HEK293T (cell line): ENCODE measurements at regions not wholly inside any gene's neighbourhood (a gene's known extent, or its start where the extent isn't known, plus 50 kb on each side); places are given as distances from the start of the nearest gene placed in this dataset.
"Not testable (repeated sequence)": the region's sequence is repeated elsewhere in the genome, so short reads cannot be mapped to it uniquely, and the experiment has no call there.

ENCODE experiments used
- CTCF ChIA-PET: fragments of 350-600 bp; formaldehyde crosslinking; extraction: SDS; loops from one replicate; lab custom pipeline; 2021; ENCODE audit warnings: antibody characterized with exemption, inconsistent platforms; lab: Yijun Ruan, JAX
- POLR2A ChIA-PET: fragments of 350-600 bp; formaldehyde crosslinking; extraction: SDS; loops from one replicate; lab custom pipeline; 2020; ENCODE audit warnings: antibody characterized with exemption, inconsistent platforms; lab: Yijun Ruan, JAX
- DNase-seq: peaks from one replicate; pipeline ENCODE4 v3.0.0; 2012; ENCODE audit warnings: mixed read lengths; ENCODE audit errors: extremely low spot score
- ARNT ChIP-seq: fragments of 450-650 bp; IDR thresholded peaks from 2 replicates; pipeline ENCODE4 v1.6.1; 2017; ENCODE audit warnings: mild to moderate bottlenecking
- BHLHE40 ChIP-seq: fragments of 450-650 bp; IDR thresholded peaks from 2 replicates; pipeline ENCODE4 v1.6.1; 2016; ENCODE audit warnings: mild to moderate bottlenecking, moderate library complexity, borderline replicate concordance
- CTBP1 ChIP-seq: fragments of 450-650 bp; IDR thresholded peaks from 2 replicates; pipeline ENCODE4 v1.6.1; 2016; ENCODE audit warnings: borderline replicate concordance
- ELF4 ChIP-seq: fragments of 450-650 bp; IDR thresholded peaks from 2 replicates; pipeline ENCODE4 v1.6.1; 2017; ENCODE audit warnings: antibody characterized with exemption
- FOXA1 ChIP-seq: fragments of 450-650 bp; IDR thresholded peaks from 2 replicates; pipeline ENCODE4 v1.6.1; 2016; ENCODE audit warnings: mild to moderate bottlenecking
- FOXK2 ChIP-seq: fragments of 450-650 bp; IDR thresholded peaks from 2 replicates; pipeline ENCODE4 v1.6.1; 2016; ENCODE audit warnings: mild to moderate bottlenecking
- FOXM1 ChIP-seq: fragments of 450-650 bp; IDR thresholded peaks from 2 replicates; pipeline ENCODE4 v1.6.1; 2017; ENCODE audit warnings: mild to moderate bottlenecking, borderline replicate concordance
- HDGF ChIP-seq: fragments of 450-650 bp; IDR thresholded peaks from 2 replicates; pipeline ENCODE4 v1.6.1; 2017; ENCODE audit warnings: antibody characterized with exemption, borderline replicate concordance
- L3MBTL2 ChIP-seq: fragments of 450-650 bp; conservative IDR thresholded peaks from 2 replicates; pipeline ENCODE4 v1.6.1; 2016; ENCODE audit warnings: mild to moderate bottlenecking
- LEF1 ChIP-seq: fragments of 450-650 bp; IDR thresholded peaks from 2 replicates; pipeline ENCODE4 v1.6.1; 2017; ENCODE audit warnings: mild to moderate bottlenecking, borderline replicate concordance
- NFRKB ChIP-seq: fragments of 450-650 bp; IDR thresholded peaks from 2 replicates; pipeline ENCODE4 v1.6.1; 2016; ENCODE audit warnings: mild to moderate bottlenecking, moderate library complexity
- SP1 ChIP-seq: fragments of 450-650 bp; IDR thresholded peaks from 2 replicates; pipeline ENCODE4 v1.6.1; 2017
- SUZ12 ChIP-seq: fragments of 450-650 bp; IDR thresholded peaks from 2 replicates; pipeline ENCODE4 v1.6.1; 2016; ENCODE audit warnings: mild to moderate bottlenecking
- TARDBP ChIP-seq: fragments of 450-650 bp; IDR thresholded peaks from 2 replicates; pipeline ENCODE4 v1.6.1; 2016
- ZNF384 ChIP-seq: fragments of 450-650 bp; IDR thresholded peaks from 2 replicates; pipeline ENCODE4 v1.6.1; 2016
- TF ChIP-seq, protein P1 (sequence below): fragments of 450-650 bp; IDR thresholded peaks from 2 replicates; pipeline ENCODE4 v1.6.1; 2016

DNA sequence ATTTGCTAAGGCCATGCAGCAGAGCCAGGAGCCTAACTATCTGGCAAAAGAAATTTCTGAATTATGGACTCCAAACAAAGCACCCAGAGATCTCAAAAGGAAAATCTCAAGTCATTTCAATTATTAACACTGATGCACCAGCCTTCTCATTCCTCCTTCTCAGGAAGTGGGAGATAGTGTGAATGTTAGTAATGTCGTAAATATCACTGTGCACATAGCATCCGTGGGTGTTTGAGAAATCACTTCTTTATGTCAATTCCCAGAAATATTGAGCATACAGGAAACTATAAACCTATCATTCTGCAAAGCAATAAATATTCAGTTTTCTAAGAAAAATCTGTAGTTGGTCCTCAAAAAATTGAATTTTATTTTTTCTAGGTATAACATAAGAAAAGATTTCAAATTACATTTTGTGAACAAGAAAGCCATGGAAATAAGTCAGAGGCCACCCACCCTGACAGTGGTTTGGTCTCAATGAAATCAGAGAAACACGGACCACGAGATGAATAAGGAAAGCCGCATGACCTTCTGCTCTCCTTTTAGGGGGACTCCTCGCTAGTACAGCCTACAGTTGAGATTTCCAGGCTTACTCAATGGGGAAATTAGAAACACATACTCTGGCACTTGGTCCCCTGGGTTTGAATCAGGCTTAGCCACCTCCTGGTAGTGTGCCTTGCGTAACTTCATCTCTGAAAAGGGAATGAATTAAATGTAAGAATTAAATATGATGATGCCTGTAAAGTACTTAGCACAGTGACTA, 120.6 kb downstream of the DIRAS2 start:
- POLR2A ChIA-PET, result no interaction called here
- no peak for DNase-seq
- CTCF ChIA-PET, result no interaction called here
- TF ChIP-seq CTBP1 (no peak), BHLHE40 (no peak), NFRKB (no peak), ELF4 (no peak), TARDBP (no peak), FOXM1 (no peak), LEF1 (no peak), L3MBTL2 (no peak)

GRCh38 chr9:90523958-90524357, 118.7 kb downstream of the DIRAS2 start:
- CTCF ChIA-PET, result no interaction called here
- TF ChIP-seq L3MBTL2 (no peak), ARNT (no peak), BHLHE40 (no peak), SUZ12 (no peak), TARDBP (no peak), FOXM1 (no peak), ZNF384 (no peak), SP1 (no peak)
- no peak for DNase-seq
- POLR2A ChIA-PET, result no interaction called here

GRCh38 chr9:90526386-90526785, 116.2 kb downstream of the DIRAS2 start:
- no peak for TF ChIP-seq ZNF384
- TF ChIP-seq ELF4, result no peak
- no peak for TF ChIP-seq LEF1
- no peak for TF ChIP-seq NFRKB
- no peak for TF ChIP-seq FOXK2
- no peak for TF ChIP-seq SUZ12
- TF ChIP-seq FOXA1, result no peak
- TF ChIP-seq ARNT, result no peak
- no peak for TF ChIP-seq TARDBP
- no peak for TF ChIP-seq SP1
- TF ChIP-seq, protein P1, sequence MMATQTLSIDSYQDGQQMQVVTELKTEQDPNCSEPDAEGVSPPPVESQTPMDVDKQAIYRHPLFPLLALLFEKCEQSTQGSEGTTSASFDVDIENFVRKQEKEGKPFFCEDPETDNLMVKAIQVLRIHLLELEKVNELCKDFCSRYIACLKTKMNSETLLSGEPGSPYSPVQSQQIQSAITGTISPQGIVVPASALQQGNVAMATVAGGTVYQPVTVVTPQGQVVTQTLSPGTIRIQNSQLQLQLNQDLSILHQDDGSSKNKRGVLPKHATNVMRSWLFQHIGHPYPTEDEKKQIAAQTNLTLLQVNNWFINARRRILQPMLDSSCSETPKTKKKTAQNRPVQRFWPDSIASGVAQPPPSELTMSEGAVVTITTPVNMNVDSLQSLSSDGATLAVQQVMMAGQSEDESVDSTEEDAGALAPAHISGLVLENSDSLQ, result no peak
- no peak for TF ChIP-seq CTBP1
- TF ChIP-seq L3MBTL2, result no peak
- TF ChIP-seq HDGF, result no peak
- TF ChIP-seq BHLHE40, result no peak
- ChIA-PET POLR2A (no interaction called here), CTCF (no interaction called here)
- DNase-seq, result no peak

GRCh38 chr9:90536094-90536493, 106.5 kb downstream of the DIRAS2 start:
- POLR2A ChIA-PET, DNase-seq, CTCF ChIA-PET: not testable (repeated sequence)

- POLR2A ChIA-PET, result no interaction called here
- TF ChIP-seq ELF4, result no peak
- no peak for TF ChIP-seq ZNF384
- TF ChIP-seq CTBP1, result no peak
- no peak for DNase-seq
- CTCF ChIA-PET, result no interaction called here
These were observed 104.1 kb downstream of the DIRAS2 start for GRCh38 chr9:90538566-90538965.

GRCh38 chr9:90539286-90539685, 103.3 kb downstream of the DIRAS2 start:
- CTCF ChIA-PET, result no interaction called here

DNA sequence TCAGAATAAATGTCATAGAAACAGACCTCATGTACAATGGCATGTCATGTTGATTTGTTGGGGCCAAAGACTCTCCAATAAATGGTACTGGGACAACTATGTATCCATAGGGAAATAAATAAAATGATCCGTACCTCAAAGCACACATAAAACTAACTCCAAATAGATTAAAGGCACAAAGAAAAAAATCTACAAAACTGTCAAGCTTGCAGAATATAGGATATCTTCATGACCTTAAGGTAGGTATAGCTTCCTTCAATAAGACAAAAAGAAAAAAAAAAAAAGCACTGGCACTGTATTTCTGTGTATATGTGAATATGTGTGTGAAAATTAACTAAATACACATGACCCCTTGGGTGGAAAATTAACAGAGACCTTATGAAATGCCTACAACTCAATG, 101.9 kb downstream of the DIRAS2 start:
- TF ChIP-seq ARNT (no peak), FOXK2 (no peak), SP1 (no peak), FOXM1 (no peak), LEF1 (no peak), ZNF384 (no peak), NFRKB (no peak), L3MBTL2 (no peak), TARDBP (no peak), FOXA1 (no peak), BHLHE40 (no peak), HDGF (no peak), SUZ12 (no peak), ELF4 (no peak), CTBP1 (no peak)
- TF ChIP-seq, protein P1, result no peak
- ChIA-PET CTCF (no interaction called here), POLR2A (no interaction called here)
- DNase-seq, result no peak

More at GRCh38 chr9:90539286-90539685, 103.3 kb downstream of the DIRAS2 start:
- TF ChIP-seq FOXM1 (no peak), ARNT (no peak), ZNF384 (no peak), NFRKB (no peak), ELF4 (no peak), TARDBP (no peak), SUZ12 (no peak), FOXA1 (no peak), L3MBTL2 (no peak), CTBP1 (no peak), LEF1 (no peak), SP1 (no peak), BHLHE40 (no peak), HDGF (no peak), FOXK2 (no peak)
- TF ChIP-seq, protein P1, result no peak
- POLR2A ChIA-PET, result no interaction called here
- no peak for DNase-seq
